GM18909 (cell line): ENCODE measurements at regions not wholly inside any gene's neighbourhood (a gene's known extent, or its start where the extent isn't known, plus 50 kb on each side); places are given as distances from the start of the nearest gene placed in this dataset.

Experiments used
- ATAC-seq: cut with Tn5 transposase; IDR thresholded peaks from one replicate; pipeline ENCODE4 v1.9.1; 2021; ENCODE audit warnings: mild to moderate bottlenecking; ENCODE audit not compliant: unreplicated experiment, poor library complexity

- no peak for ATAC-seq
Observed at GRCh38 chrX:51954592-51954991, 61.2 kb downstream of the MAGED1 start.

GRCh38 chrX:51955200-51955599 lies 61.8 kb downstream of the MAGED1 start:
- ATAC-seq: peak; percentile 97

- no peak for ATAC-seq
Observed at GRCh38 chrX:51956441-51956840, 63.0 kb downstream of the MAGED1 start.

- ATAC-seq: no peak
Observed at GRCh38 chrX:51975360-51975759, 81.9 kb downstream of the MAGED1 start.

- no peak for ATAC-seq
Observed at GRCh38 chrX:51975811-51976210, 82.4 kb downstream of the MAGED1 start.

GRCh38 chrX:51976503-51976902 lies 83.1 kb downstream of the MAGED1 start:
- no peak for ATAC-seq
